ENCODE measurements at regions not wholly inside any gene's neighbourhood (a gene's known extent, or its start where the extent isn't known, plus 50 kb on each side); places are given as distances from the start of the nearest gene placed in this dataset.

DNA sequence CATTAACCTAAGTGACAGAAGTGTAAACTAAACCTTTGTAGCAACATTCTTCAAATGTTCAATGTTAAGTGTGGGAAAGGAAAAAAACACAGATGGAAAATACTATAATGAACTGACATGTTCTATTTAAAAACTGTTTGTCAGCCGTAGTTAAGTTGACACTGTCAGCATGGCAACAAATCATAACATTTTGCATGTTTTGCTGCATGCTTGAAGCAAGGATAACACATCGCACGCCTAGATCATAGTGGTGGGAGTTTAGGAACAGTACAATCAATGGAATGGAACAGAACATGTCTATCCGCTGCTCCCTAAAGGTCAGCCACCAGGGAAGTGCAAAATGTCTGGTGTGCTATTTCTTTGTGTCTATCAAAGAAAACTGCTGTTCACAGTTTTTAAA, 62.5 kb upstream of the ESRRG start:
- no peak for DNase-seq (ENCODE audit: low spot score)

DNA sequence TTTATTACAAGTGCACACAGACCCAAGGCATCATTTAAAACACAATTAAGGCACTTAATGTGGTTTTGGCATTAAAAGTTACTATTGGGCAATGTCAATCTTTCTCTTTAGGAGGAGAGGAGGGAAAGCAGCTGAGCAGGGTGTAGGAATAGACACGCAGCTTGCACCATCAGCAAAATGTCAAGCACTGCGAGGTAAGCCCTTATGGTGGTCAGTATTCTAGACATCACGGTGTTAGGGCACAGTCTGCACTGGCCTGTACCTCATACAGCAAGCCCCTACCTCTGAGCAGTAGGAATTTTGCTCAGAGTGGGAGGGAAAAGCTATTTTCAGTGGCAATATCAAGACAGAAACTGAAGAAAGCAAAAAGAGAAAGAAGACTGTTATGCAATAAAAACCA, 62.0 kb upstream of the ESRRG start:
- WGBS = 61% methylated on average over 3 of the region's 3 CpGs
- no peak overlapping the region for H3K27ac ChIP-seq
- TF ChIP-seq POLR2A (IDR thresholded peaks at IDR 0.05) (no peak), POLR2AphosphoS5 (IDR thresholded peaks at IDR 0.05) (no peak)
- TF ChIP-seq, protein P1, sequence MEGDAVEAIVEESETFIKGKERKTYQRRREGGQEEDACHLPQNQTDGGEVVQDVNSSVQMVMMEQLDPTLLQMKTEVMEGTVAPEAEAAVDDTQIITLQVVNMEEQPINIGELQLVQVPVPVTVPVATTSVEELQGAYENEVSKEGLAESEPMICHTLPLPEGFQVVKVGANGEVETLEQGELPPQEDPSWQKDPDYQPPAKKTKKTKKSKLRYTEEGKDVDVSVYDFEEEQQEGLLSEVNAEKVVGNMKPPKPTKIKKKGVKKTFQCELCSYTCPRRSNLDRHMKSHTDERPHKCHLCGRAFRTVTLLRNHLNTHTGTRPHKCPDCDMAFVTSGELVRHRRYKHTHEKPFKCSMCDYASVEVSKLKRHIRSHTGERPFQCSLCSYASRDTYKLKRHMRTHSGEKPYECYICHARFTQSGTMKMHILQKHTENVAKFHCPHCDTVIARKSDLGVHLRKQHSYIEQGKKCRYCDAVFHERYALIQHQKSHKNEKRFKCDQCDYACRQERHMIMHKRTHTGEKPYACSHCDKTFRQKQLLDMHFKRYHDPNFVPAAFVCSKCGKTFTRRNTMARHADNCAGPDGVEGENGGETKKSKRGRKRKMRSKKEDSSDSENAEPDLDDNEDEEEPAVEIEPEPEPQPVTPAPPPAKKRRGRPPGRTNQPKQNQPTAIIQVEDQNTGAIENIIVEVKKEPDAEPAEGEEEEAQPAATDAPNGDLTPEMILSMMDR (IDR thresholded peaks at IDR 0.05) = no peak
- H3K27me3 ChIP-seq (replicated peaks; ENCODE audit: insufficient read depth) = no peaks in the 10 kb centered on the region
- H3K9me3 ChIP-seq = no peaks in the 10 kb centered on the region
- intact Hi-C loops (cut with DNase I) = no loop called here
- no peak overlapping the region for H3K4me3 ChIP-seq
- no peaks in the 10 kb centered on the region for H3K36me3 ChIP-seq
- DNase-seq (ENCODE audit: low spot score) = no peak
- H3K4me1 ChIP-seq (replicated peaks) = no peaks in the 10 kb centered on the region

More for the DNA sequence above, 62.5 kb upstream of the ESRRG start:
- Histone ChIP-seq H3K36me3 (no peaks in the 10 kb centered on the region), H3K27ac (no peak overlapping the region), H3K9me3 (no peaks in the 10 kb centered on the region), H3K27me3 (replicated peaks; ENCODE audit: insufficient read depth) (no peaks in the 10 kb centered on the region), H3K4me1 (replicated peaks) (no peaks in the 10 kb centered on the region), H3K4me3 (no peak overlapping the region)
- TF ChIP-seq POLR2AphosphoS5 (IDR thresholded peaks at IDR 0.05) (no peak), POLR2A (IDR thresholded peaks at IDR 0.05) (no peak)
- TF ChIP-seq, protein P1 (IDR thresholded peaks at IDR 0.05) = no peak
- intact Hi-C loops (cut with DNase I) = no loop called here
- 76% methylated on average over 4 of the region's 4 CpGs for WGBS

DNA sequence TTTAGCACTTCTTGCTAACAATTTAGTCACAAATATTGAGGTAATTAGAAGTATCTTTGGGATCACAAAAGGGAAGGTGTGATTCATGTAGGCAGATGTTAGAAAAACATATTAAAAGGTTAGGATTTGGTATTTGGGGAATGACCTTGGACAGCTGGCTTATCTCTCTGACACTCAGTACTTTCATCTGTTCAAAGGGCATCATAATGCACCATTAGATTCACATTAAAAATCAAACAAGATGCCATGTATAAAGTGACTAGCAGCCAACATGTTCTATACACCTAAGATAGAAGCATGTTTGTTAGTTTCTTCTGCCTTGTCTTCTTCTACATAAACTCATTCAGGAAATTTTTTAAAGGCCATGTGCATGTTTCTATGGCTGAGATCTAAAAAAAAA, 56.5 kb upstream of the ESRRG start:
- Histone ChIP-seq H3K9me3 (no peaks in the 10 kb centered on the region), H3K4me1 (replicated peaks) (no peaks in the 10 kb centered on the region), H3K27me3 (replicated peaks; ENCODE audit: insufficient read depth) (no peaks in the 10 kb centered on the region), H3K27ac (no peak overlapping the region), H3K4me3 (no peak overlapping the region), H3K36me3 (no peaks in the 10 kb centered on the region)
- TF ChIP-seq, protein P1 (IDR thresholded peaks at IDR 0.05) = no peak
- TF ChIP-seq POLR2A (IDR thresholded peaks at IDR 0.05) (no peak), POLR2AphosphoS5 (IDR thresholded peaks at IDR 0.05) (no peak)
- no peak for DNase-seq (ENCODE audit: low spot score)
- intact Hi-C loops (cut with DNase I) = no loop called here

DNA sequence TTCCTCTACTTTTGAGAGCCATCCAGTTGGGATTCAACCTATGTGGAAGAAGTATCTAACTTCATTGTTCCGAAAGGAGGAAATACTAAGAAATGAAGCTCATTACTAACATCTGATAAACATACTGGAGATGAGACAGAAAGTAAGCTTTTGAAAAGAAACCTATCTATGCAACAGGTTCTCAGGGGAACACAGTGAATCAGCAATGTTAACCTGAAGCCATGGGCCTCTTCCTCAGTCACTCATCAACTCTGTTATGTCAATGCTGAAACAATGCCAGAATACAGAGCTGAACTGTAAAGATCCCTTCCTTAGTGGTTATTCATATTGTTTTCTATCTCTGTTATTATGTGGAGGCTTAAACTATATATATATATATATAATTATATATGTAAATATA, 55.5 kb upstream of the ESRRG start:
- H3K9me3 ChIP-seq = no peaks in the 10 kb centered on the region
- no peaks in the 10 kb centered on the region for H3K4me1 ChIP-seq (replicated peaks)
- no peak overlapping the region for H3K27ac ChIP-seq
- intact Hi-C loops (cut with DNase I) = no loop called here
- H3K27me3 ChIP-seq (replicated peaks; ENCODE audit: insufficient read depth) = no peaks in the 10 kb centered on the region
- H3K36me3 ChIP-seq = no peaks in the 10 kb centered on the region
- DNase-seq (ENCODE audit: low spot score) = no peak
- TF ChIP-seq, protein P1 (IDR thresholded peaks at IDR 0.05) = no peak
- TF ChIP-seq POLR2AphosphoS5 (IDR thresholded peaks at IDR 0.05) = no peak
- TF ChIP-seq POLR2A (IDR thresholded peaks at IDR 0.05) = no peak
- 100% methylated on average over 1 of the region's 1 CpG for WGBS
- no peak overlapping the region for H3K4me3 ChIP-seq

DNA sequence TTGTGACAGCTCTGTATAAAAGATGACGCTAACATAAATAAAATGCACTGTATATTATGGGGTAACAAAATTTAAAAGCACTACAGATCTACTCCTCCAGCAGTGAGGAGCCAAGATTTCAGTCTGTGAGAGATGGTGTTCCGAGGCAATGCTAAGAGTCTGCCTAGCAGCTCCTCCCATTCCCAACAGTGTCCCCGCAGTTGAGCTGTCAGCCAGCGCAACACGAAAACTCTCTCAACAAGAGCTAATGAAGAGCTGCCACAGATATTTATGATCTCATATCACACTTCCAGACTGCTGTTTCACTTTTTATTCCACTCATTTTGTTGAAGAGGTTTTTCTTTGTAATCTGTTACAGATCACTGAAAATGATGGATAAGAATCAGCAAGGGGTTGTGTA, 53.9 kb upstream of the ESRRG start:
- TF ChIP-seq POLR2A (IDR thresholded peaks at IDR 0.05) (no peak), POLR2AphosphoS5 (IDR thresholded peaks at IDR 0.05) (no peak)
- TF ChIP-seq, protein P1 (IDR thresholded peaks at IDR 0.05) = no peak
- Histone ChIP-seq H3K27ac (no peak overlapping the region), H3K36me3 (no peaks in the 10 kb centered on the region), H3K9me3 (no peaks in the 10 kb centered on the region), H3K4me1 (replicated peaks) (no peaks in the 10 kb centered on the region), H3K4me3 (no peak overlapping the region), H3K27me3 (replicated peaks; ENCODE audit: insufficient read depth) (no peaks in the 10 kb centered on the region)
- 89% methylated on average over 5 of the region's 5 CpGs for WGBS
- DNase-seq (ENCODE audit: low spot score) = no peak
- intact Hi-C loops (cut with DNase I) = no loop called here

Data from prostate gland (tissue), 2 donors.